Esophagus muscularis mucosa (tissue), 4 donors: ENCODE measurements at regions not wholly inside any gene's neighbourhood (a gene's known extent, or its start where the extent isn't known, plus 50 kb on each side); places are given as distances from the start of the nearest gene placed in this dataset.
"Not testable (repeated sequence)": the region's sequence is repeated elsewhere in the genome, so short reads cannot be mapped to it uniquely, and the experiment has no call there.

Experiments
- DNase-seq: peaks from one replicate; pipeline ENCODE4 v3.0.0-alpha.2; 2017; ENCODE audit errors: extremely low spot score
- H3K27ac ChIP-seq, 4 donors: fragments of 200-600 bp; sonication (generic); replicated peaks in 1 of 4; 1 replicate in 3 of 4; 2 replicates in 1 of 4; pipeline ENCODE4 v1.5.1; 2016 to 2019; ENCODE audit warnings: mild to moderate bottlenecking in 1 of 4
- H3K27me3 ChIP-seq, 4 donors: fragments of 200-600 bp; sonication (generic); one replicate each; pipeline versions ENCODE4 v1.5.1 to v1.6.0; 2016 to 2019
- H3K36me3 ChIP-seq, 4 donors: fragments of 200-600 bp; sonication (generic); one replicate each; pipeline ENCODE4 v1.5.1; 2016 to 2019
- H3K4me1 ChIP-seq, 4 donors: fragments of 200-600 bp; sonication (generic); one replicate each; pipeline ENCODE4 v1.5.1; 2016 to 2019
- H3K4me3 ChIP-seq, 4 donors: fragments of 200-600 bp; sonication (generic); 1 replicate in 2 of 4; 2 replicates in 2 of 4; pipeline ENCODE4 v1.5.1; 2016 to 2019; ENCODE audit warnings: mild to moderate bottlenecking in 4 of 4, moderate library complexity in 1 of 4
- H3K9me3 ChIP-seq, 4 donors: fragments of 200-600 bp; sonication (generic); 1 replicate in 3 of 4; 2 replicates in 1 of 4; pipeline ENCODE4 v1.5.1; 2016 to 2019
- CTCF ChIP-seq, 3 experiments: fragments of 200-600 bp in 2 of 3; fragments of 450-650 bp in 1 of 3; sonication (generic) in 2 of 3; IDR thresholded peaks; one replicate each; pipeline ENCODE4 v1.5.1; 2017 to 2019; ENCODE audit warnings: antibody characterized with exemption in 3 of 3, mild to moderate bottlenecking in 2 of 3, moderate library complexity in 1 of 3
- EP300 ChIP-seq: sonication (generic); formaldehyde crosslinking; IDR thresholded peaks from one replicate; pipeline ENCODE4 v1.6.1; 2017; ENCODE audit warnings: antibody characterized with exemption
- POLR2A ChIP-seq: fragments of 450-650 bp; IDR thresholded peaks from one replicate; pipeline ENCODE4 v1.6.1; 2017; ENCODE audit warnings: antibody characterized with exemption, moderate library complexity, mild to moderate bottlenecking, low read depth
- POLR2AphosphoS5 ChIP-seq, 2 donors: sonication (generic); formaldehyde crosslinking; IDR thresholded peaks; one replicate each; pipeline ENCODE4 v1.6.1; 2017; ENCODE audit warnings: antibody characterized with exemption in 2 of 2
- WGBS: methylation state at CpG from one replicate; pipeline ENCODE4 v1.1.5; 2018; 5-methylcytosine and 5-hydroxymethylcytosine counted together
- intact Hi-C: fragments of 100-400 bp; cut with DNase I; formaldehyde crosslinking; loops from one replicate; pipeline ENCODE4 v1.15.1; 2023

- Histone ChIP-seq H3K4me1 (no peaks in the 10 kb centered on the region), H3K27ac (no peak overlapping the region), H3K27me3 (no peaks in the 10 kb centered on the region), H3K36me3 (no peaks in the 10 kb centered on the region), H3K4me3 (no peak overlapping the region), H3K9me3 (no peaks in the 10 kb centered on the region)
- DNase-seq: no peak
- intact Hi-C loops: no loop called here
- 64% methylated on average over 4 of the region's 5 CpGs for WGBS
- no peak for TF ChIP-seq EP300
- no peak for TF ChIP-seq POLR2A
- no peak for TF ChIP-seq CTCF (IDR thresholded peaks at IDR 0.05)
- TF ChIP-seq POLR2AphosphoS5 (IDR thresholded peaks at IDR 0.05): no peak
These were observed 404.0 kb downstream of the BUD13 start for GRCh38 chr11:116368784-116369183.

DNA sequence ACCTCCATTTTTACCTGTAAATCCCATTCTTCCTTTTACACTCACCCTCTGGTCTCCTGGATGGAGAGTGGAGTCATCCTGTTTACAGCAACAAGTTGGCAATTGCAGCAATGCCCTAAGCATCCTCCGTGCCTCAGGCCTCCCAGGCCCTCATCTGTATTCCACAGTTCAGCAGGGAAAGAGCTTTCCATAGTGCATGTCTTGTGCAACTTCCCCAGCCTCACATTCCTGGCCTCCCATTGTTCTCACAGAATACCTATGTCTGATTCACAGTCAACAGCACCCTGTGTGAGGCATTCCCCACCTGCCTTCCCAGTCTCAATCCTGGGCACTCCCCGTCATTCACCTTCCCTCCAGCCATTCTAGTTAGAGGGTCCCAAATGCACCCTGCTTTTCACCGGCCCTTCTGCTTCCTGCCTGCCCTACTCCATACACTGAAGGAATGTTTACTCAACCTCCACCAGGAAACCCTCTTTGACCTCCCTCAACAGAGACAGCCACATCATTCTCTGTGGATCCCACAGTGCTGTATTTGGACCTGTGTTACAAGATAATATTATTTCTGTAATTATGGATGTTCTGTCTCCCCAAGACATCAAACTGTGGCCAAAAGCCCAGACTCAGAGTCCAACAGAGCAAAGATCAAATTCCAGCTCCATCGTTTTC lies 405.7 kb downstream of the BUD13 start:
- intact Hi-C loops: no loop called here
- Histone ChIP-seq H3K4me1 (no peaks in the 10 kb centered on the region), H3K27me3 (no peaks in the 10 kb centered on the region), H3K4me3 (no peak overlapping the region), H3K27ac (no peak overlapping the region), H3K9me3 (no peaks in the 10 kb centered on the region), H3K36me3 (no peaks in the 10 kb centered on the region)
- no peak for TF ChIP-seq POLR2A
- no peak for TF ChIP-seq CTCF (IDR thresholded peaks at IDR 0.05)
- 39% methylated on average over 4 of the region's 4 CpGs for WGBS
- no peak for DNase-seq

GRCh38 chr11:116366451-116366850 lies 406.3 kb downstream of the BUD13 start:
- H3K4me3 ChIP-seq: no peak overlapping the region
- H3K4me1 ChIP-seq: no peaks in the 10 kb centered on the region
- no peaks in the 10 kb centered on the region for H3K36me3 ChIP-seq
- intact Hi-C loops: no loop called here
- 50% methylated on average over 1 of the region's 1 CpG for WGBS
- H3K27ac ChIP-seq: no peak overlapping the region
- DNase-seq: no peak
- no peaks in the 10 kb centered on the region for H3K27me3 ChIP-seq
- no peak for TF ChIP-seq POLR2AphosphoS5 (IDR thresholded peaks at IDR 0.05)
- no peak for TF ChIP-seq EP300
- no peak for TF ChIP-seq CTCF (IDR thresholded peaks at IDR 0.05)
- H3K9me3 ChIP-seq: no peaks in the 10 kb centered on the region

- H3K9me3 ChIP-seq, H3K4me1 ChIP-seq, DNase-seq, intact Hi-C loops, H3K27me3 ChIP-seq, H3K27ac ChIP-seq, H3K36me3 ChIP-seq, H3K4me3 ChIP-seq: not testable (repeated sequence)
- WGBS: 91% methylated on average over 4 of the region's 4 CpGs
These were observed 407.9 kb downstream of the BUD13 start for GRCh38 chr11:116364925-116365324.

DNA sequence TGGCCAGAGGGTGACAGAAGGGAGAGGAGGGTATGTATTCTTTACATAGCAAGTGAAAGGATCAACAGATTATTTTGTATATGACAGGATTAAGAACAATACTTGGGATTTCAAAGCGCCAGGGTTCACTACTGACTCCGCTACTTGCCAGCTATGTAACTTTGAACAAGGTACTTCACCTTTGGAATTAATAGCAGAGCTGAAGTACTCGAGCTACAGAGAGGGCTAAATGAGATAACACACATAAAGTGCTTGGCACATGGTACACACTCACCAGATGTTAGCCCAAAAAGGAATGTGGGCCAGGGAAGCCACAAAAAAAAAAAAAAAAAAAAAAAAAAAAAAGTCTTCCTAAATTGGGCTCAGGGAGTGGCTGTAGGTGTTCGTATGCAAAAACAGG lies 408.4 kb downstream of the BUD13 start:
- H3K4me3 ChIP-seq: no peak overlapping the region
- H3K27ac ChIP-seq: no peak overlapping the region
- no peaks in the 10 kb centered on the region for H3K27me3 ChIP-seq
- 74% methylated on average over 4 of the region's 4 CpGs for WGBS
- no peaks in the 10 kb centered on the region for H3K9me3 ChIP-seq
- intact Hi-C loops: no loop called here
- H3K4me1 ChIP-seq: no peaks in the 10 kb centered on the region
- no peak for TF ChIP-seq CTCF (IDR thresholded peaks at IDR 0.05)
- TF ChIP-seq EP300: no peak
- no peak for TF ChIP-seq POLR2A
- no peaks in the 10 kb centered on the region for H3K36me3 ChIP-seq
- DNase-seq: no peak
